Cardiac fibroblast (primary cell): ENCODE measurements at regions not wholly inside any gene's neighbourhood (a gene's known extent, or its start where the extent isn't known, plus 50 kb on each side); places are given as distances from the start of the nearest gene placed in this dataset.

Source experiments
- DNase-seq, 2 donors: peaks; one replicate each; pipeline versions ENCODE4 v3.0.0 to v3.0.0-alpha.2; 2010; ENCODE audit warnings: low read depth in 2 of 2
- H3K4me3 ChIP-seq, 2 donors: replicated peaks in 1 of 2; 1 replicate in 1 of 2; 2 replicates in 1 of 2; pipeline ENCODE4 v1.5.1; 2011; ENCODE audit warnings: low read depth in 2 of 2, low read length in 2 of 2, mild to moderate bottlenecking in 2 of 2, moderate library complexity in 1 of 2
- TF ChIP-seq, protein P1 (sequence below): IDR thresholded peaks from one replicate; pipeline ENCODE4 v1.5.1; 2011; ENCODE audit warnings: low read depth, mild to moderate bottlenecking, low read length, inconsistent platforms

DNA sequence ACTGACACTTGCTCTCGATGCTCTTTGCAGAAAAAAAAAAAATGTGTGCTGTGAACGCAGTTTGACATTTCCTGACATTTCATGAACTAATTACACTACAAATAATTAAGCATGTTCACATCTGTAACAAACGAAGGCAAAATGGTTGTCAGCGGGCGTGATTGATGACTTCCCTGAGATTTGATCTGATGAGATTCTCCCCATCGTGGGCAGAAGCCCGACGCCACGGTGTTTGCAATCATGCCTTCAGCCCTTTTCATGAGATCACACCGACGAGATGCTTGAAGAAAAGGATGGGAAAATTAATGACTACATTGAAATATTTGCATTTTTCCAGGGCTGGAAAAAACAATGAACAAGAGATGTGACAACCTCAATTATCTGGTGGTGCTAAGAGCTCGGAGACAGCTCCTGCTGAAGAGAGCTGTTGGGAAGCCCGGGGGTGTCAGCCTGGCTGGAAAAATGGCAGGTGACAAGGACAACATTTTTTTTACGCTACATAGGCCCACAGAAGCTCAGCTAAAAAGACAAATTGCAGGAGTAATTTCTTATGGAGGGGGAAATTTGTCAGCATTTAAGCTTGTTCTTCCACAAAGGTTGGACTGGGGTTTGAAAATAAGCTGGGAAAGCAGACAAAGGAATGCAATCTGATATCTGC, 259.4 kb upstream of the IRX3 start:
- TF ChIP-seq, protein P1, sequence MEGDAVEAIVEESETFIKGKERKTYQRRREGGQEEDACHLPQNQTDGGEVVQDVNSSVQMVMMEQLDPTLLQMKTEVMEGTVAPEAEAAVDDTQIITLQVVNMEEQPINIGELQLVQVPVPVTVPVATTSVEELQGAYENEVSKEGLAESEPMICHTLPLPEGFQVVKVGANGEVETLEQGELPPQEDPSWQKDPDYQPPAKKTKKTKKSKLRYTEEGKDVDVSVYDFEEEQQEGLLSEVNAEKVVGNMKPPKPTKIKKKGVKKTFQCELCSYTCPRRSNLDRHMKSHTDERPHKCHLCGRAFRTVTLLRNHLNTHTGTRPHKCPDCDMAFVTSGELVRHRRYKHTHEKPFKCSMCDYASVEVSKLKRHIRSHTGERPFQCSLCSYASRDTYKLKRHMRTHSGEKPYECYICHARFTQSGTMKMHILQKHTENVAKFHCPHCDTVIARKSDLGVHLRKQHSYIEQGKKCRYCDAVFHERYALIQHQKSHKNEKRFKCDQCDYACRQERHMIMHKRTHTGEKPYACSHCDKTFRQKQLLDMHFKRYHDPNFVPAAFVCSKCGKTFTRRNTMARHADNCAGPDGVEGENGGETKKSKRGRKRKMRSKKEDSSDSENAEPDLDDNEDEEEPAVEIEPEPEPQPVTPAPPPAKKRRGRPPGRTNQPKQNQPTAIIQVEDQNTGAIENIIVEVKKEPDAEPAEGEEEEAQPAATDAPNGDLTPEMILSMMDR, result no peak
- no peak overlapping the region for H3K4me3 ChIP-seq
- DNase-seq, result no peak

DNA sequence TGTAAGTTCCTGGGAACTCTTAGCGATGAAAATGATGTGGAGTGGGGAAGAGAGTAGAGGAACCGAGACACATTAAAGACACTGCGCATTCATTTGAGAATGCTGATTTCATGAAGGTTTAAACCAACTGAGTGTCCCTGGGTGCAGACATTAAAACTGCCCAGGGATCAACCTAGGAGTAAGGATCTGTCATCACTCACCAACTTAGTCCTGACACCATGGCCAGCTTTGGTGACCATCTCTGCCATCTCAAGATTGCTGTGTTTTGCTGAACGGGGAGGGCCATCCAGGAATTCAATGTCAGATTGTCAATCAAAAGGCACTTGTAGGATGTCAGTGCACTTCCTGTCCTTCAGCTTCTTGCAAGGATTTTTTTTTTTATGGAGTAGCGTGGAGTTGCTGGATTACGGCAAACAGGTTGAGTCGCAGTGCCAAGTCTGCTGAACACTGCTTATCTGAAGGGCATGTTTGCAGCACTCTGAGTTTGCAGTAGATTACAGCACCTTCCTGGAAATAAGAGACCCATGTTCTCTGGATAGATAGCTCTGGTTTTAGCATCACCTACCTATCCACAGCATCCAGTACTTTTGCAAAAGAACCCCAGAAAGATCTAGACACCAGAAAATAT, 258.1 kb upstream of the IRX3 start:
- H3K4me3 ChIP-seq, result no peak overlapping the region
- TF ChIP-seq, protein P1, result no peak
- DNase-seq, result no peak

DNA sequence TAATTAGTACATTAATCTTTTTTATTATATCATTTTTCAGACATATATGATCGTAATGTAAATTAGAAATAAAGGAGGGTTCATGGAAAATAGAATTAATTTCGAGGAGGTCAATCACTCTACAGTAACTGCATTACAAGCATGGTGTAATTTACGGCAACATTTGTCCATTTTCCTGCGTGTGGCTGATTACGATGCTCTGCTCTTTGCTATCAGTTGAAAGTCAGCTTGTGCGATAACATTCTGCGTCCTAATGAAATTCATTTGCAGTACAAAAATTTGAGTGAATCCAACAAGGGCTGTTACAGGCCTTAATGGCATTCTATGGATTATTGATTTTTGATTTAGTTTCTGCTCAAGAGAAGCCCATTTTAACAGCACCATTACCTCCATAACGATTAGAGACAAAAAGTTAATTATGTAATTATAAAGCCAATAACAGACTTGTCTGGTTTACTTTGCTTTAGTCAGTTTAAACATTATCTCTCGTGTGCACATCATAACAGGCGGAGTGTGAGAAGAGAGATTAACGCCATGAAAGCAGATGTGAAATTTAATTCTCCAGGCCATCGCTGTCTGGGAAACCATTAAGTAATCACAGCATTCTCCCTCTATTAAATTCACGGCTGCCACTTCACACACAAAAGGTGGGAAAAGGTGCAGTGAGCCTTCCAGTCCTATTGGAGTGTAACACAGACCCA, 256.4 kb upstream of the IRX3 start:
- TF ChIP-seq, protein P1, result no peak
- no peak for DNase-seq
- no peak overlapping the region for H3K4me3 ChIP-seq

DNA sequence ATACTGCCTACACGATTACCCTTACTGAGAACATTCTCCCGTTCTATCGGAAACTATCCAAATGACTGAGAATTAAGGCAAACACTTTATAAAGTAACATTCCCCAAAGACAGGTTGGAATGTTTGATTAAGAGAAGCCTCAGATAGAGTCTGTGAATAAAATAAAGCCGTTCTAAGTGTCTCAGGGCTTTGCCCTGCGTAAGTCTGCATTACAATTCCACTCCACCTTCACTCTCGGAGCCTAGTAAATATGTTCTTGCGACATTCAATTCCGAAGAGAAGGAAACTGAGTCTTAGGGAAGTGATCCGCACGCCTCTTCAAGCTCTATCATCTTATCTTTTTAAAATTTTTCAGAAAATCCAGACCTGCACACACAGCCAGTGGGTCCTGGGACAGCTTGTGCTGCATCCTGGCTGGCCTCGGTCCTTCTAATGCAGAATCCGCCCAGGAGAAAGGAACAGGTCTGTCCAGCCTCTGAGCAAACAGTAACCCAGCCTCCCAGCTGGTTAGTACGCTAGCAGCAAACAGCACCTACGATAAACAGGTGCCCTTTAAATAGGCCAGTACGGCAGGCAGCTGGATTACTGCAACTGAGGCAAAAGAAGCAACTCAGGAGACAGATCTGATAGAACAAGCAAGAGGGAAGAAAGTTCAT, 254.1 kb upstream of the IRX3 start:
- no peak for DNase-seq
- TF ChIP-seq, protein P1, result no peak

DNA sequence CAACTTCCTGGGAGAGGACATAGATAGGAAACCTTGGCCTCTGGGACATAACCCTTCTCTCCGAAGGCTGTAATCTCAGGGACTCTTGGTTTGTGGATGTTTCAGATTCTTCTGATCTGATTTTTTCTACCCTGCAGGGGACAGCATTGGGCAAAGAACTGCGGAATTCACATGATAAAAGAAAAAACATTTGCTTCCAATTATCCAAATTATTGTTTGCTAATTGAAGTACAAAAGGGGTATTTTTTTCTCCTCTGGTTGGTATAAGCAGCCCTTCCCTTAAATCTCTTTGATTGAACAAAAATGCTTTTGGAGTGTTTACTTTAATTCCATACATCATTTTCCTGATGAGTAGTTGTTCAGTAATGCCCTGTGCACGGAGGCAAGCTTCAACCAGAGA, 251.7 kb upstream of the IRX3 start:
- no peak overlapping the region for H3K4me3 ChIP-seq
- TF ChIP-seq, protein P1, result peak; percentile 22
- DNase-seq, result peak in 1 of 2 donors; percentile 19

More for the DNA sequence above, 254.1 kb upstream of the IRX3 start:
- H3K4me3 ChIP-seq, result no peak overlapping the region

DNA sequence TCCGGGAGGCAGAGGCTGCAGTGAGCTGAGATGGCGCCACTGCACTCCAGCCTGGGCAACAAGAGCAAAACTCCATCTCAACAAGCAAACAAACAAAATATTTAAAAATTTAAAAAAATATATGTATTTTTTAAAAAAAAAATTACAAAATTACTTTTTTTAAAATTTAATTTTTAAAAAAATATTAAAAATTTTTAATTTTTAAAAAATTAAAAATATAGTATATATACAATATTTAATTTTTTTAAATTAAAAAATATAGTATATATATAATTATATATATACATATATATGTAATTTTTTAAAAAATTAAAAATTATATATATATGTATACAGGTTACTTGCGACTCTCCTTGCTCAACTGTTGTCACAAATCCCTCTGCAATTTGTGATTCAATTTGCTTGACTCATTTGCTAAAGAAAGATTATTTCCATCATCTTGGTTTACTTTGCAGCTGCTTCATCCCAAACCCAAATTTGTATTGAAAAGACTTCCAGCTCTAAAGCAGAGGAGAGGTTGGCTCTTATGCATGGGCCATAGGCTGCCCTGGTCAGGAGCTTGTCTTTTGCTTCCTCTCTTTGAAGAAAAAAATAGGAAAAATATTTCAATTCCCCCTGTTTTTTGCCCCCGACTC, 247.4 kb upstream of the IRX3 start:
- TF ChIP-seq, protein P1, result no peak

More for the DNA sequence above, 247.4 kb upstream of the IRX3 start:
- DNase-seq, result no peak
- no peak overlapping the region for H3K4me3 ChIP-seq
